Fibroblast of lung (primary cell): ENCODE measurements at regions not wholly inside any gene's neighbourhood (a gene's known extent, or its start where the extent isn't known, plus 50 kb on each side); places are given as distances from the start of the nearest gene placed in this dataset.

Experiments
- DNase-seq, 2 donors: peaks; one replicate each; pipeline versions ENCODE4 v3.0.0 to v3.0.0-alpha.2; 2010; ENCODE audit warnings: low read depth in 2 of 2
- H2AFZ ChIP-seq: 2 replicates; pipeline ENCODE4 v1.5.1; 2012; ENCODE audit warnings: low read length, control low read depth, inconsistent platforms
- H3K27ac ChIP-seq: 2 replicates; pipeline ENCODE4 v1.5.1; 2011; ENCODE audit warnings: low read length, control low read depth; ENCODE audit not compliant: insufficient read depth
- H3K27me3 ChIP-seq: 2 replicates; pipeline ENCODE4 v1.5.1; 2011; ENCODE audit warnings: mild to moderate bottlenecking, low read length; ENCODE audit not compliant: control insufficient read depth, insufficient read depth
- H3K36me3 ChIP-seq: 2 replicates; pipeline ENCODE4 v1.5.1; 2011; ENCODE audit warnings: low read length; ENCODE audit not compliant: control insufficient read depth, insufficient read depth
- H3K4me1 ChIP-seq: 2 replicates; pipeline ENCODE4 v1.5.1; 2011; ENCODE audit warnings: low read length; ENCODE audit not compliant: control insufficient read depth, insufficient read depth; ENCODE audit errors: extremely low read depth
- H3K4me2 ChIP-seq: 2 replicates; pipeline ENCODE4 v1.5.1; 2011; ENCODE audit warnings: low read length, control low read depth; ENCODE audit not compliant: insufficient read depth; ENCODE audit errors: extremely low read depth
- H3K4me3 ChIP-seq, 4 experiments: fragments of 200-600 bp in 1 of 4; sonication (generic) in 1 of 4; replicated peaks in 1 of 4; 2 replicates each; pipeline ENCODE4 v1.5.1; 2011 to 2016; ENCODE audit warnings: low read length in 4 of 4, low read depth in 3 of 4, mild to moderate bottlenecking in 3 of 4, control low read depth in 2 of 4, inconsistent platforms in 1 of 4, mixed read lengths in 1 of 4; ENCODE audit not compliant: insufficient read depth in 1 of 4; ENCODE audit errors: control extremely low read depth in 1 of 4
- H3K79me2 ChIP-seq: 2 replicates; pipeline ENCODE4 v1.5.1; 2012; ENCODE audit warnings: mild to moderate bottlenecking, low read length, inconsistent platforms; ENCODE audit not compliant: control insufficient read depth, insufficient read depth
- H3K9ac ChIP-seq: 2 replicates; pipeline ENCODE4 v1.5.1; 2011; ENCODE audit warnings: mild to moderate bottlenecking, low read length, control low read depth; ENCODE audit not compliant: insufficient read depth
- H3K9me3 ChIP-seq: 2 replicates; pipeline ENCODE4 v1.5.1; 2012; ENCODE audit warnings: low read depth, low read length; ENCODE audit not compliant: control insufficient read depth, insufficient read depth
- H4K20me1 ChIP-seq: 2 replicates; pipeline ENCODE4 v1.5.1; 2011; ENCODE audit warnings: low read length; ENCODE audit not compliant: control insufficient read depth, insufficient read depth; ENCODE audit errors: extremely low read depth
- EZH2 ChIP-seq: IDR thresholded peaks from 2 replicates; pipeline ENCODE4 v1.5.1; 2012; ENCODE audit warnings: low read length, control low read depth, mild to moderate bottlenecking; ENCODE audit errors: missing control alignments
- TF ChIP-seq, protein P1 (sequence below), 2 donors: IDR thresholded peaks in 1 of 2; conservative IDR thresholded peaks in 1 of 2; 1 replicate in 1 of 2; 2 replicates in 1 of 2; pipeline ENCODE4 v1.5.1; 2011 to 2012; ENCODE audit warnings: low read length in 2 of 2, control low read depth in 1 of 2, inconsistent platforms in 1 of 2, low read depth in 1 of 2, mild to moderate bottlenecking in 1 of 2

DNA sequence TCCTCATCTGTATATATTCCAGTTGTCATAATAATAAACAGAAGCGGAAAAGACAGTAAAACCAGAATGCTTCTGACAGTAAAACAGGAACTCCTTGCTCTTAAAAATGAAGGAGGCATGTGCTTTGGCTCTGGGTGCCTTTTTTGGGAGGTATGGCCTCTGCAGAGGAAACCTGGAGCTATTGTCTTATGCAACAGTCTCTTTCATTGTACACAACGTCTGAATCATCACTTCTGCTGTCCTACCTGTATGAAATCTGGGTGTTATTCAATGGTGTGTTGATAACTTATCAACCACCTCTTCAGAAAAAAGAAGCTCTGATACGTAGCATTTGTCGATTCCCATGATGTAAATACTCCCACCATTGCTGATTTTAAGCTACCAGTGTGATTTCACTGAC, 64.8 kb downstream of the CDCA7 start:
- Histone ChIP-seq H3K4me1 (no peaks in the 10 kb centered on the region), H3K27ac (no peak overlapping the region), H3K36me3 (no peaks in the 10 kb centered on the region), H3K9me3 (no peaks in the 10 kb centered on the region), H3K9ac (no peak overlapping the region), H3K4me3 (no peak overlapping the region), H4K20me1 (no peaks in the 10 kb centered on the region), H2AFZ (no peak overlapping the region), H3K79me2 (no peaks in the 10 kb centered on the region), H3K27me3 (peaks cover 13% of the 10 kb centered on the region), H3K4me2 (no peak overlapping the region)
- no peak for DNase-seq
- TF ChIP-seq EZH2: no peak
- TF ChIP-seq, protein P1, sequence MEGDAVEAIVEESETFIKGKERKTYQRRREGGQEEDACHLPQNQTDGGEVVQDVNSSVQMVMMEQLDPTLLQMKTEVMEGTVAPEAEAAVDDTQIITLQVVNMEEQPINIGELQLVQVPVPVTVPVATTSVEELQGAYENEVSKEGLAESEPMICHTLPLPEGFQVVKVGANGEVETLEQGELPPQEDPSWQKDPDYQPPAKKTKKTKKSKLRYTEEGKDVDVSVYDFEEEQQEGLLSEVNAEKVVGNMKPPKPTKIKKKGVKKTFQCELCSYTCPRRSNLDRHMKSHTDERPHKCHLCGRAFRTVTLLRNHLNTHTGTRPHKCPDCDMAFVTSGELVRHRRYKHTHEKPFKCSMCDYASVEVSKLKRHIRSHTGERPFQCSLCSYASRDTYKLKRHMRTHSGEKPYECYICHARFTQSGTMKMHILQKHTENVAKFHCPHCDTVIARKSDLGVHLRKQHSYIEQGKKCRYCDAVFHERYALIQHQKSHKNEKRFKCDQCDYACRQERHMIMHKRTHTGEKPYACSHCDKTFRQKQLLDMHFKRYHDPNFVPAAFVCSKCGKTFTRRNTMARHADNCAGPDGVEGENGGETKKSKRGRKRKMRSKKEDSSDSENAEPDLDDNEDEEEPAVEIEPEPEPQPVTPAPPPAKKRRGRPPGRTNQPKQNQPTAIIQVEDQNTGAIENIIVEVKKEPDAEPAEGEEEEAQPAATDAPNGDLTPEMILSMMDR (conservative IDR thresholded peaks at IDR 0.05 in 1 of 2, IDR thresholded peaks at IDR 0.05 in 1 of 2; ENCODE audit: low read depth in 1 of 2, low read length in 2 of 2): no peak

DNA sequence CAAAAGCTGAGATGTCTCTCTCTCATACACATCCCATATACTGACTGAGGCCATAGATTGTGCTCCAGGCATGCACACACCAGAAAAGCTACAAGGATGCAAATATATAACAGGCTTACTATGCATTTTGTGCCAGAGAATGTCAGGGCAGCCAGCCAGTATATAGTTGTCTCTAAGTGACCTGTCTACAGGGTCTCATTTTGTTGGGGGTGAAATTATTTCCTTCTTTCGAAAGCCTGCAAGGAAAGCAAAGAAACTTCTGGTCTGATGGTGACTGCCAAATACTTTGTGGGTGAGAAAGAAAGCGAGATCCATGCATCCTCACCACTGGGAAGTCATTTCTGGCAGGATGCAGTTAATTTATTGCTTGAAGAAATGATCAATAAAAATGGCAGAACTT, 70.2 kb downstream of the CDCA7 start:
- no peak overlapping the region for H3K27ac ChIP-seq
- peaks cover 10% of the 10 kb centered on the region for H3K27me3 ChIP-seq
- no peak overlapping the region for H3K4me3 ChIP-seq
- DNase-seq: peak; percentile 14 to 38
- H3K36me3 ChIP-seq: no peaks in the 10 kb centered on the region
- H3K9me3 ChIP-seq: no peaks in the 10 kb centered on the region
- no peak overlapping the region for H3K4me2 ChIP-seq
- H3K4me1 ChIP-seq: no peaks in the 10 kb centered on the region
- H4K20me1 ChIP-seq: no peaks in the 10 kb centered on the region
- TF ChIP-seq, protein P1 (conservative IDR thresholded peaks at IDR 0.05 in 1 of 2, IDR thresholded peaks at IDR 0.05 in 1 of 2; ENCODE audit: low read depth in 1 of 2, low read length in 2 of 2): no peak
- no peak for TF ChIP-seq EZH2
- H3K79me2 ChIP-seq: no peaks in the 10 kb centered on the region
- H2AFZ ChIP-seq: no peak overlapping the region
- no peak overlapping the region for H3K9ac ChIP-seq

DNA sequence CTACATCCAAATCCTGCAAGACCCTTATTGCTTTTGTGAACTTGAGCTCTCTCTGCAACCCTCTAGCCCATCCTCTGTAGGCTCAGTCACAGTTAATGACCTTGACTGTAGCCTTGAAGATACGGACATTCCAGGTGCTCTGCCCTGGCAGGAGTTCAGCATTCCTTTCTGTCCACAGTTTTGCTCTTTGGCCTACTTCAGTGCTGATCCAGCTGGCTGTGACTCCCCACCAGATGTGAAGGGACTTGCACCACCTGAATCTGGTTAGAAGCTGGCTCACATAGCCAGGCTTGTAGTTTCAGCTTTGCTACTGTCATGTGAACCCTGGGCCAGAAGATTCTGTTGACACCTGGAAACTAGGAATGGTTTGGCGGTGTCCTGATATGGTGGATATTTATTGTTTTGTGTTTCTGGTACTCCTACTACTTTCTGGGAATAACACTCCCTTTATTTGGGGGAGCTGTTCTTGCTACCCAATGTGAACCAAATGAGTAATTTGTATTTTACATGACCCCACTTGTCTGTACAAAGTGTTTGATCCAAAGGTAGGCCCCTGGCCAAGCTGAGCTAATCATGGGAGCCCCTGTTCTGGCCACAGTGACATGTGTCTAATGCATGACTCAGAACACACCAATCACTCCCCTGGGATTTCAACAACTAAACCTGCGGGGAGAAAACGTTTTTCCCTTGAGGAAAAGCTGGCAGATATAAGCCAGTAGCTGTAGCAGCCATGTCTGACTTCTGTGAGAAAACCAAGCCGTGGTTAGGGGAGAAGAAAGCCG, 73.4 kb downstream of the CDCA7 start:
- Histone ChIP-seq H3K9ac (no peak overlapping the region), H3K36me3 (no peaks in the 10 kb centered on the region), H3K4me3 (no peak overlapping the region), H3K9me3 (no peaks in the 10 kb centered on the region), H4K20me1 (no peaks in the 10 kb centered on the region), H3K4me2 (no peak overlapping the region), H2AFZ (no peak overlapping the region), H3K27ac (no peak overlapping the region), H3K79me2 (no peaks in the 10 kb centered on the region), H3K4me1 (no peaks in the 10 kb centered on the region), H3K27me3 (peaks cover 5% of the 10 kb centered on the region)
- DNase-seq: peak; percentile 68 to 84
- TF ChIP-seq, protein P1 (conservative IDR thresholded peaks at IDR 0.05 in 1 of 2, IDR thresholded peaks at IDR 0.05 in 1 of 2; ENCODE audit: low read depth in 1 of 2, low read length in 2 of 2): no peak
- TF ChIP-seq EZH2: no peak
